Mesothelial cell of epicardium (in vitro differentiated cells): ENCODE measurements at regions not wholly inside any gene's neighbourhood (a gene's known extent, or its start where the extent isn't known, plus 50 kb on each side); places are given as distances from the start of the nearest gene placed in this dataset.

ENCODE experiments used
- DNase-seq, 2 experiments: peaks; one replicate each; pipeline ENCODE4 v3.0.0; 2021; ENCODE audit warnings: low spot score in 2 of 2; ENCODE audit not compliant: unreplicated experiment in 2 of 2
- H3K27ac Mint-ChIP-seq: 2 replicates; pipeline ENCODE4 v1.8.0; 2021; ENCODE audit warnings: mixed read lengths
- H3K27me3 Mint-ChIP-seq: 2 replicates; pipeline ENCODE4 v1.8.0; 2021; ENCODE audit warnings: low read depth, mixed read lengths
- H3K36me3 Mint-ChIP-seq: 2 replicates; pipeline ENCODE4 v1.8.0; 2021; ENCODE audit warnings: mixed read lengths
- H3K4me1 Mint-ChIP-seq: 2 replicates; pipeline ENCODE4 v1.8.0; 2021; ENCODE audit warnings: mixed read lengths
- H3K4me3 Mint-ChIP-seq: 2 replicates; pipeline ENCODE4 v1.8.0; 2021; ENCODE audit warnings: mild to moderate bottlenecking, moderate library complexity, mixed read lengths
- H3K9me3 Mint-ChIP-seq: 2 replicates; pipeline ENCODE4 v1.8.0; 2021; ENCODE audit warnings: mixed read lengths
- TF ChIP-seq, protein P1 (sequence below): fragments of 200-600 bp; sonication (generic); IDR thresholded peaks from one replicate; pipeline ENCODE4 v1.5.0; 2021; ENCODE audit warnings: antibody characterized with exemption; ENCODE audit not compliant: unreplicated experiment

- H3K27ac Mint-ChIP-seq = no peak overlapping the region
These were observed 964.8 kb downstream of the JRKL start for GRCh38 chr11:97354576-97354975.

GRCh38 chr11:97355230-97355629, 965.4 kb downstream of the JRKL start:
- H3K27me3 Mint-ChIP-seq = peaks cover 2% of the 10 kb centered on the region
- peaks cover 8% of the 10 kb centered on the region for H3K9me3 Mint-ChIP-seq
- DNase-seq = no peak
- no peaks in the 10 kb centered on the region for H3K36me3 Mint-ChIP-seq
- no peak overlapping the region for H3K4me3 Mint-ChIP-seq
- peaks cover 31% of the 10 kb centered on the region for H3K4me1 Mint-ChIP-seq
- TF ChIP-seq, protein P1, sequence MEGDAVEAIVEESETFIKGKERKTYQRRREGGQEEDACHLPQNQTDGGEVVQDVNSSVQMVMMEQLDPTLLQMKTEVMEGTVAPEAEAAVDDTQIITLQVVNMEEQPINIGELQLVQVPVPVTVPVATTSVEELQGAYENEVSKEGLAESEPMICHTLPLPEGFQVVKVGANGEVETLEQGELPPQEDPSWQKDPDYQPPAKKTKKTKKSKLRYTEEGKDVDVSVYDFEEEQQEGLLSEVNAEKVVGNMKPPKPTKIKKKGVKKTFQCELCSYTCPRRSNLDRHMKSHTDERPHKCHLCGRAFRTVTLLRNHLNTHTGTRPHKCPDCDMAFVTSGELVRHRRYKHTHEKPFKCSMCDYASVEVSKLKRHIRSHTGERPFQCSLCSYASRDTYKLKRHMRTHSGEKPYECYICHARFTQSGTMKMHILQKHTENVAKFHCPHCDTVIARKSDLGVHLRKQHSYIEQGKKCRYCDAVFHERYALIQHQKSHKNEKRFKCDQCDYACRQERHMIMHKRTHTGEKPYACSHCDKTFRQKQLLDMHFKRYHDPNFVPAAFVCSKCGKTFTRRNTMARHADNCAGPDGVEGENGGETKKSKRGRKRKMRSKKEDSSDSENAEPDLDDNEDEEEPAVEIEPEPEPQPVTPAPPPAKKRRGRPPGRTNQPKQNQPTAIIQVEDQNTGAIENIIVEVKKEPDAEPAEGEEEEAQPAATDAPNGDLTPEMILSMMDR = no peak
- H3K27ac Mint-ChIP-seq = no peak overlapping the region

More at GRCh38 chr11:97354576-97354975, 964.8 kb downstream of the JRKL start:
- Mint-ChIP-seq H3K9me3 (peaks cover 8% of the 10 kb centered on the region), H3K36me3 (no peaks in the 10 kb centered on the region), H3K27me3 (peaks cover 7% of the 10 kb centered on the region), H3K4me1 (peaks cover 31% of the 10 kb centered on the region), H3K4me3 (no peak overlapping the region)
- DNase-seq = no peak
- TF ChIP-seq, protein P1 = no peak

DNA sequence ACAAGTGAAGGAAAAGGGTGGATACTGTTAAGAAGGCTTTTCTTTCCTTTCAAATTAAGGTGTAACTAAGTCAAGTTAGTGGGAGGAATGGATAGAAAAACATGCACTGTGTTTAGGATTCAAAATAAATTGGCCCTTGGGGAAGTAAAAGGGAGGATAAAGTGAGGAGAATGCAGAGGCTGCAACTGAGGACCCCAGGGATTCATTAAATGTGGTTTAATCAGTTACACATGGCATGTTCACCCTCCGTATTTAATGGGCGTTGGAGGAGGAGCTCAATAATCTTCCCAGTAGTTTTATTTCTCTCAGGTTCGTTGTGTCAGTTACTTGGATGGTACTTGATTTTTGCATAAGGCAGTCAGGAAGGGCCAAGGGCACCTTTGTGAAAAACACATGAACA, 966.3 kb downstream of the JRKL start:
- peak overlapping the region; percentile 10 for H3K27ac Mint-ChIP-seq
- no peaks in the 10 kb centered on the region for H3K9me3 Mint-ChIP-seq
- H3K36me3 Mint-ChIP-seq = no peaks in the 10 kb centered on the region
- peaks cover 31% of the 10 kb centered on the region for H3K4me1 Mint-ChIP-seq
- H3K27me3 Mint-ChIP-seq = peaks cover 2% of the 10 kb centered on the region
- no peak overlapping the region for H3K4me3 Mint-ChIP-seq
- DNase-seq = no peak
- TF ChIP-seq, protein P1 = no peak

DNA sequence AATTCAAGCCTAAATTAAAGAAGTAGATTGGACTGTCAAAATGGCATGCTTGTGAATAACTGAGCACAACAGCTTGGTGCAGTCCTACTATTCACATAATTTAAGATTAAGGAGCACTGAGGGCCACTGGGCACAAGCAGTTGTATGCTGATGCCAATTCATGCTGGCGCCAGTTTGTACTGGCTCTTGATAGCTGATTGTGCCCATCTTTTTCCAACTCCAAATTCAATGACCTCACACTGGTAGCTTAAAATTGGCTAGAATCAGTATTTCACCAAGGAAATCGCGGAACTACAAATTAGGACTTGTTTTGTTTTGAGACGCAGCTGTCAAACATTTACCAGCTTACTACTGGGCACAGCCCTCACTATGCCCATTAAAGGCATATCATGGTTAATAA, 969.2 kb downstream of the JRKL start:
- H3K9me3 Mint-ChIP-seq = peaks cover 2% of the 10 kb centered on the region

DNA sequence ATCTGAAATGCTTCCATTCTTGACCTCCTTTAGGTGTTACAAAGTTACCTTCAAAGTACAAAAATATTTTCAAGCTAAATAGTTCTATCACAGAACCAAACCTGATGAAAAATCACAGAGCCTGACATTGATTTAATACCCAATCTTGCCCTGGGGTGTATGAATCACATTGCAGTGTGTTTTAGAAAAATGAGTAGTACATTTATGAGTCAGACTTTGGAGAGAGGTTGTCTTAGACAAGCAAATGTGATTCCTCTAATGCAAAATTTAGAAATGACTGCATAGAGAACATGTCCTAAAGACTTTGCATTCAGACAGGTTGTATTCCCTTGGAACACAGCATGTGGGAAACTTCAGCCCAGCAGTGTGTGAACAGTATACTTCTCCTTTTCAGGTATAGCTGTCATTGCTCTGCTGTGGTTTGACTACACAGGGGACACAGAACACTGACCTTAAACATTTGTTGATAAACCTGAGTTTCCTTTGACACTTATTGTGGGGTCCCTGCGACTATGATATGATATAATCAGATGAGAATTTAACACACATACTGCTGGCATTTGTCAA, 972.1 kb downstream of the JRKL start:
- H3K27ac Mint-ChIP-seq = no peak overlapping the region
- peaks cover 8% of the 10 kb centered on the region for H3K36me3 Mint-ChIP-seq
- peaks cover 25% of the 10 kb centered on the region for H3K9me3 Mint-ChIP-seq
- H3K4me3 Mint-ChIP-seq = no peak overlapping the region
- DNase-seq = no peak
- H3K27me3 Mint-ChIP-seq = peaks cover 2% of the 10 kb centered on the region
- TF ChIP-seq, protein P1 = no peak
- H3K4me1 Mint-ChIP-seq = peaks cover 11% of the 10 kb centered on the region

More for the DNA sequence above, 969.2 kb downstream of the JRKL start:
- no peak for DNase-seq
- Mint-ChIP-seq H3K4me1 (peaks cover 23% of the 10 kb centered on the region), H3K36me3 (no peaks in the 10 kb centered on the region), H3K27ac (no peak overlapping the region), H3K27me3 (peaks cover 2% of the 10 kb centered on the region), H3K4me3 (no peak overlapping the region)
- TF ChIP-seq, protein P1 = no peak

DNA sequence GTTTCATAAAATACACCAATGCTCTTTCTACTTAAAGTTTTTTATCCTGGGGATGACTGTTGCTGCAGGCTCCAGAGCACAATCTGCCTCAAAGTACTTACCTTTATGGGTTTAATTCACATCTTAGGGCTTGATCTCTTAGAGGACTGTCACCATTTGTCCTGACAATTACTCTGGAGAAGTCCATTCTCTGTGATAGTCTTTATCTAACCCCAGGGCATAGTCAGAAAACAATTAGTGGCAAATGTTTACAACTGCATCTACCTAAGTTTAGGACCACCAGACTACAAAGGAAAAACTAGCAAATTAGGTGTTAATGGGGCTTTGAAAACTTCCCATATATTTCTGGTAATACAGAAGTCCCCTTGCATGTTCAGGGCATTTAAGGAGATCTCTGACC, 973.5 kb downstream of the JRKL start:
- peaks cover 31% of the 10 kb centered on the region for H3K9me3 Mint-ChIP-seq
- H3K27ac Mint-ChIP-seq = no peak overlapping the region
- no peak overlapping the region for H3K4me3 Mint-ChIP-seq
- H3K36me3 Mint-ChIP-seq = peaks cover 13% of the 10 kb centered on the region
- TF ChIP-seq, protein P1 = no peak
- no peak for DNase-seq
- no peaks in the 10 kb centered on the region for H3K27me3 Mint-ChIP-seq
- peaks cover 11% of the 10 kb centered on the region for H3K4me1 Mint-ChIP-seq
